Muscle of leg (tissue), 3 donors: ENCODE measurements at regions not wholly inside any gene's neighbourhood (a gene's known extent, or its start where the extent isn't known, plus 50 kb on each side); places are given as distances from the start of the nearest gene placed in this dataset.
"Not testable (repeated sequence)": the region's sequence is repeated elsewhere in the genome, so short reads cannot be mapped to it uniquely, and the experiment has no call there.

Source experiments
- DNase-seq: peaks from one replicate; pipeline ENCODE4 v3.0.0; 2013
- H3K27ac ChIP-seq: one replicate; pipeline ENCODE4 v1.5.1; 2013; ENCODE audit warnings: mild to moderate bottlenecking, low read length, control low read depth
- H3K27me3 ChIP-seq: one replicate; pipeline ENCODE4 v1.6.1; 2013; ENCODE audit warnings: low read length; ENCODE audit not compliant: control insufficient read depth, insufficient read depth
- H3K36me3 ChIP-seq: one replicate; pipeline ENCODE4 v1.6.1; 2013; ENCODE audit warnings: low read length; ENCODE audit not compliant: control insufficient read depth, insufficient read depth
- H3K4me1 ChIP-seq: one replicate; pipeline ENCODE4 v1.6.1; 2013; ENCODE audit warnings: low read length; ENCODE audit not compliant: control insufficient read depth, insufficient read depth
- H3K4me3 ChIP-seq: one replicate; pipeline ENCODE4 v1.5.1; 2013; ENCODE audit warnings: low read length, control low read depth
- H3K9me3 ChIP-seq: replicated peaks from 2 replicates; pipeline ENCODE4 v1.6.1; 2013; ENCODE audit warnings: low read depth, low read length; ENCODE audit not compliant: control insufficient read depth
- WGBS: methylation state at CpG from one replicate; pipeline ENCODE4 v1.1.5; 2013; ENCODE audit warnings: missing lambda C conversion rate; ENCODE audit not compliant: insufficient coverage; 5-methylcytosine and 5-hydroxymethylcytosine counted together

GRCh38 chr2:72078773-72079172, 68.9 kb downstream of the CYP26B1 start:
- Histone ChIP-seq H3K4me3 (no peak overlapping the region), H3K27ac (no peak overlapping the region), H3K36me3 (no peaks in the 10 kb centered on the region), H3K9me3 (no peaks in the 10 kb centered on the region), H3K4me1 (no peaks in the 10 kb centered on the region), H3K27me3 (no peaks in the 10 kb centered on the region)
- DNase-seq = no peak
- 92% methylated on average over 6 of the region's 6 CpGs for WGBS

DNA sequence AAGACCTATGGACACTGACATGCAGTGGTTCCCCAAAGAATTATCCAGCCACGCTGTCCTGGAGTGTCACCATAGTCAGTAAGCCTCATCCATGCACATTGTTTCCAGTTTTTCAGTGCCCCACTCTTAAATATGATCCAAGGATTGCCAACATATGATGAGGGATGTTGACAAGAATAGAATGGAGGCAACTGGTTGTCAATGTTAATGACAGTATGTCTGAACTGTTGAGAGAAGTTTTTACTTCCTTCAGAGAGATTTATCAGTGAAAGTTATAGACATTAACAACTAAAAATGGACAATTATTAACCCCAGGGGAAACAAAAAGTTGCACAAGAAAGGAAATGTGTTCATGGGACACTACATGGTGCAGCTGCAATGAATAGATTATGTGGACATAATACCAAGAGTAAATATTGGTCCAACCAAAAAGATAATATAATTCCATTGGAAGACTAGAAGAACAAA, 69.9 kb downstream of the CYP26B1 start:
- no peak for DNase-seq
- Histone ChIP-seq H3K9me3 (no peaks in the 10 kb centered on the region), H3K36me3 (no peaks in the 10 kb centered on the region), H3K27ac (no peak overlapping the region), H3K4me3 (no peak overlapping the region), H3K27me3 (no peaks in the 10 kb centered on the region), H3K4me1 (no peaks in the 10 kb centered on the region)
- no CpG with 5 or more reads among the region's 1 CpG for WGBS

DNA sequence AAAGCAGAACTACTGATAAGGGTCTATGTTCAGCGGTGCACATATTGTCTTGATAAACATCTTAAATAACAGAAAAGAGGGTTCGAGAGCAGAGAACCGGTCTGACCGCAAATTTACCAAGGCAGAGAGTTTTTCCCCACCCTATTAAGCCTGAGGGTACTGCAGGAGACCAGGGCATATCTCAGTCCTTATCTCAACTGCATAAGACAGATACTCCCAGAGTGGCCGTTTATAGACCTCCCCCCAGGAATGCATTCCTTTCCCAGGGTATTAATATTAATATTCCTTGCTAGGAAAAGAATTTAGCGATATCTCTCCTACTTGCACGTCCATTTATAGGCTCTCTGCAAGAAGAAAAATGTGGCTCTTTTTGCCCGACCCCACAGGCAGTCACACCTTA, 74.3 kb downstream of the CYP26B1 start:
- DNase-seq, H3K4me1 ChIP-seq, H3K27ac ChIP-seq, H3K27me3 ChIP-seq, H3K9me3 ChIP-seq, H3K36me3 ChIP-seq, H3K4me3 ChIP-seq: not testable (repeated sequence)
- 80% methylated on average over 1 of the region's 8 CpGs for WGBS

DNA sequence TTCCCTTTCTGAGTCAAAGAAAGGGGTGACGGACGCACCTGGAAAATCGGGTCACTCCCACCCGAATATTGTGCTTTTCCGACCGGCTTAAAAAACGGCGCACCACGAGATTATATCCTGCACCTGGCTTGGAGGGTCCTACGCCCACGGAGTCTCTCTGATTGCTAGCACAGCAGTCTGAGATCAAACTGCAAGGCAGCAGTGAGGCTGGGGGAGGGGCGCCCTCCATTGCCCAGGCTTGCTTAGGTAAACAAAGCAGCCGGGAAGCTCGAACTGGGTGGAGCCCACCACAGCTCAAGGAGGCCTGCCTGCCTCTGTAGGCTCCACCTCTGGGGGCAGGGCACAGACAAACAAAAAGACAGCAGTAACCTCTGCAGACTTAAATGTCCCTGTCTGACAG, 83.5 kb downstream of the CYP26B1 start:
- WGBS = no CpG with 5 or more reads among the region's 14 CpGs
- not testable (repeated sequence) for H3K27me3 ChIP-seq, H3K4me3 ChIP-seq, H3K4me1 ChIP-seq, H3K27ac ChIP-seq, H3K9me3 ChIP-seq, H3K36me3 ChIP-seq, DNase-seq

DNA sequence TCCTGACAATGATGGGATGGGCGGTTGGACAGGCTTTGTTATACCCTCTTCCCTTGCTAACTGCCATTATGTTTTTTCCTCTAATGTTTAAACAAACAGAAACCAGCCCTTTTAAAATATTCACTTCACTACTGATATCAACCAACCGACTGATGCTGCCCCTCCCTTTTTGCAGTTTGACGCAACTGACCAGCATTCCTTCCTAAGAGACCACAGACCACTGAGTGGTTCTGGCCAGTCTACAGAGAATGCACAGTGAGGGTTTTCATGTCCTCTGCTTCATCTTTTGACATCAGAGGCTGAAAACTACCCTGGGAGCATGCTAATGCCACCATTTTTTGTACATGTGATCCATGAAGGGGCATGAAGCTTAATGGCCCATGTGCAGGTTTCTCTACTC, 85.3 kb downstream of the CYP26B1 start:
- WGBS = 100% methylated on average over 1 of the region's 3 CpGs
- no peak overlapping the region for H3K27ac ChIP-seq
- no peaks in the 10 kb centered on the region for H3K27me3 ChIP-seq
- no peaks in the 10 kb centered on the region for H3K4me1 ChIP-seq
- no peaks in the 10 kb centered on the region for H3K9me3 ChIP-seq
- no peaks in the 10 kb centered on the region for H3K36me3 ChIP-seq
- no peak overlapping the region for H3K4me3 ChIP-seq
- no peak for DNase-seq

DNA sequence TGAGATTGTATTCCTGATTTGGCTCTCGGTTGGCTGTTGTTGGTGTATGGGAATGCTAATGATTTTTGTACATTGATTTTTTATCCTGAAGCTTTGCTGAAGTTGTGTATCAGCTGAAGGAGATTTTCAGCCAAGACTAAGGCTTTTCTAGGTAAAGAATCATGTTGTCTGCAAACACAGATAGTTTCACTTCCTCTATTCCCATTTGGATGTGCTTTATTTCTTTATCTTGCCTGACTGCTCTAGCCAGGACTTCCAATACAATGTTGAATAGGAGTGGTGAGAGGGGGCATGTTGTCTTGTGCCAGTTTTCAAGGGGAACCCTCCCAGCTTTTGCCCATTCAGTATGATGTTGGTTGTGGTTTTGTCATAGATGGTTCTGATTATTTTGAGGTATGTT, 90.4 kb downstream of the CYP26B1 start:
- no peaks in the 10 kb centered on the region for H3K36me3 ChIP-seq
- no peak overlapping the region for H3K4me3 ChIP-seq
- H3K4me1 ChIP-seq = no peaks in the 10 kb centered on the region
- no peak for DNase-seq
- no peaks in the 10 kb centered on the region for H3K27me3 ChIP-seq
- H3K9me3 ChIP-seq = no peaks in the 10 kb centered on the region
- H3K27ac ChIP-seq = no peak overlapping the region
- no CpG with 5 or more reads among the region's 1 CpG for WGBS

DNA sequence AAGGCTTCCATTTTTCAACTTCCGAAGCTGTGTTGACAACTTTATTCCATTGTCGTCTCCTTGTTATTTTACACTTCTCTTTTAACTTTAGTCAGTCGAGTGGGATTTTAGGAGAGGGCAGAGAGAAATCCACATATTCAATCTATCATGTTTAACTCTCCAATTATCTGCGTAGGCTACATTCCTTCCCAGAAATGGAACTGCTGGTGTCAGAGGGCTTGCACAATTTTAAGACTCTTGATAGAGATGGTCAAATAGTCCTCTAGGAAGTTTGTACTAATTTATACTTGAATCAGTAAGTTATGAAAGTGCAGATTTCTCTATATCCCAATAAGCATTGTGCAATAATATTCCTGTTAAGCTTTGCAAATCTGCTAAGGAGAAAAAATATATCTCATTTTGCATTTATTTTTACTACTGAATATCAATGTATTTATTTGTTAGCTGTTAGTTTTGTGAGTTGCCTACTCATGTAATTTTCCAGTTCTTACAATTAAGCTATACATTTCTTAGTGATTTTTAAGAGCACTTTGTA, 95.6 kb downstream of the CYP26B1 start:
- no peaks in the 10 kb centered on the region for H3K27me3 ChIP-seq
- H3K36me3 ChIP-seq = no peaks in the 10 kb centered on the region
- DNase-seq = no peak
- no peak overlapping the region for H3K27ac ChIP-seq
- WGBS = no CpG with 5 or more reads among the region's 4 CpGs
- no peaks in the 10 kb centered on the region for H3K4me1 ChIP-seq
- H3K9me3 ChIP-seq = no peaks in the 10 kb centered on the region
- no peak overlapping the region for H3K4me3 ChIP-seq

DNA sequence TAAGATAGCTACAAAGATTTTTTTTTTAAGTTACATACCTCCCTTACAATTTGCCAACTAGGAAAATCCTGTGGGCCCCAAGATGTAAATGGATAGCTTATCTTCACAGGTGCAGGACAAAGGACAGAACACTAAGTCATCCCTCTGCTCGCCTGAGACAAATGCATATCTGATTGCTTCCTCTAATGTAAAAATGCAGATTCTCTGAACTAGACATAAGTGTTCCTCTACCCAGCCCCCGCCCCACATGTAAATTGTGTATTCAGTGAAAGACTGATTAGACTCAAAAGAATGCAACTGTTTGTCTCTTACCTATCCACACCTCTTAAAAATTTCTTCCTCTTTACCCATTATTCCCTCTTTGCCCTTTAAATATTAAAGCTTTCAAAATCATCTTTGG, 96.5 kb downstream of the CYP26B1 start:
- H3K27me3 ChIP-seq = no peaks in the 10 kb centered on the region

DNA sequence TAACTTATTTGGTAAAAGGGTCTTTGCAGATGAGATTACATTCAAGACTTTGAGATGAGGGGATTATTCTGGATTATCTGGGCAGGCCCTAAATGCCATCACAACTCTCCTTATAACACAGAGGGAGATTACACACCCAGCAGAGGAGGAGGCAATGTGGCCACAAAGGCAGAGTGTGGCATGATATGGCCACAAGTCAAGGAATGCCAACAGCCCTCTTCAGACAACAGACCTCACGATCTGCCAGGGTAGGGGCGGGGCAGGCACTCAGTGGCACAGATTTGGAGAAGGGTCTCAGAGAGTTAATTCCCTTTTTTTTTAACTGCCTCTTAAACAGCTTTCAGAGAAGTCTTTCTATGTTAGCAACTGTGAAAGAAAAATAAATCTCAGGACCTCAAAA, 96.9 kb downstream of the CYP26B1 start:
- no CpG with 5 or more reads among the region's 2 CpGs for WGBS
- Histone ChIP-seq H3K27me3 (no peaks in the 10 kb centered on the region), H3K9me3 (no peaks in the 10 kb centered on the region), H3K4me1 (no peaks in the 10 kb centered on the region), H3K36me3 (no peaks in the 10 kb centered on the region), H3K4me3 (no peak overlapping the region), H3K27ac (no peak overlapping the region)
- no peak for DNase-seq

More for the DNA sequence above, 96.5 kb downstream of the CYP26B1 start:
- no peak for DNase-seq
- WGBS = no CpG with 5 or more reads among the region's 2 CpGs
- H3K27ac ChIP-seq = no peak overlapping the region
- H3K36me3 ChIP-seq = no peaks in the 10 kb centered on the region
- H3K4me3 ChIP-seq = no peak overlapping the region
- no peaks in the 10 kb centered on the region for H3K9me3 ChIP-seq
- no peaks in the 10 kb centered on the region for H3K4me1 ChIP-seq

GRCh38 chr2:72048881-72049477, 98.7 kb downstream of the CYP26B1 start:
- Histone ChIP-seq H3K36me3 (no peaks in the 10 kb centered on the region), H3K4me1 (no peaks in the 10 kb centered on the region), H3K27me3 (no peaks in the 10 kb centered on the region), H3K4me3 (no peak overlapping the region), H3K27ac (no peak overlapping the region), H3K9me3 (peaks cover 2% of the 10 kb centered on the region)
- DNase-seq = no peak

DNA sequence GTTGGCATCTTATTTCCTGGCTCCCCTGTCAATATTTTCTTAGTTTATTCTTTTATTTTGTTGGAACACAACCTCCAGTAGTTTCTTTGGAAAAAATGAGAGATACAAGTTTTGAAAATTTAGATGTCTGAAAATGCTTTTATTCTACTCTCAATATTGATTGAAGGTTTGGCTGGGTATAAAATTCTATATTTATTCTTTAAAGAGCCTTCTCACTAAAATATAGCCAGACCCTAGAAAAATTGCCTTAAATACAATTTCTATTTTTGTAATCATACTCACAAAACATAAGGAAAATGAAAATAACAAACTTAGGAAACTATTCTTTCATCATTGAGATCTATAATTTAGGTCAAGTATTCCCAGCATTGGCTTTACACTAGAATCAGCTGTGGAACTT, 103.7 kb downstream of the CYP26B1 start:
- no peak overlapping the region for H3K27ac ChIP-seq
- DNase-seq = no peak
- H3K27me3 ChIP-seq = peaks cover 2% of the 10 kb centered on the region
- no peaks in the 10 kb centered on the region for H3K36me3 ChIP-seq
- H3K4me1 ChIP-seq = no peaks in the 10 kb centered on the region
- no peak overlapping the region for H3K4me3 ChIP-seq
- H3K9me3 ChIP-seq = peaks cover 6% of the 10 kb centered on the region
